CD4-positive, alpha-beta memory T cell (primary cell): ENCODE measurements at regions not wholly inside any gene's neighbourhood (a gene's known extent, or its start where the extent isn't known, plus 50 kb on each side); places are given as distances from the start of the nearest gene placed in this dataset.

Experiments
- CTCF ChIA-PET: fragments of 350-600 bp; sonication (Branson Sonifier 250); formaldehyde crosslinking; loops from one replicate; lab custom pipeline; 2021; ENCODE audit warnings: inconsistent platforms; ENCODE audit not compliant: partially characterized antibody; lab: Charles Lee
- POLR2A ChIA-PET: fragments of 350-600 bp; sonication (Branson Sonifier 250); formaldehyde crosslinking; loops from one replicate; lab custom pipeline; 2021; ENCODE audit not compliant: partially characterized antibody; lab: Charles Lee
- DNase-seq, 5 donors: peaks; one replicate each; pipeline versions ENCODE4 v3.0.0 to v3.0.0-alpha.2; 2020 to 2022; ENCODE audit warnings: mixed read lengths in 1 of 5
- H3K27ac ChIP-seq: one replicate; pipeline ENCODE4 v1.7.0; 2013; ENCODE audit warnings: low read depth, low read length
- H3K27me3 ChIP-seq: 2 replicates; pipeline ENCODE4 v1.7.0; 2013; ENCODE audit warnings: mild to moderate bottlenecking, low read length, moderate library complexity; ENCODE audit not compliant: insufficient read depth
- H3K36me3 ChIP-seq: 2 replicates; pipeline ENCODE4 v1.7.0; 2013; ENCODE audit warnings: mild to moderate bottlenecking, low read length, moderate library complexity; ENCODE audit not compliant: insufficient read depth
- H3K4me1 ChIP-seq: 2 replicates; pipeline ENCODE4 v1.7.0; 2013; ENCODE audit warnings: mild to moderate bottlenecking, low read length, moderate library complexity; ENCODE audit not compliant: insufficient read depth
- H3K4me3 ChIP-seq, 2 donors: one replicate each; pipeline ENCODE4 v1.7.0; 2013; ENCODE audit warnings: low read length in 2 of 2, mild to moderate bottlenecking in 1 of 2
- H3K9me3 ChIP-seq, 2 donors: one replicate each; pipeline ENCODE4 v1.7.0; 2013; ENCODE audit warnings: low read length in 2 of 2, control low read depth in 1 of 2; ENCODE audit not compliant: control insufficient read depth in 1 of 2
- H3K27ac Mint-ChIP-seq, 7 donors: one replicate each; pipeline ENCODE4 v1.8.0; 2020 to 2021; ENCODE audit warnings: mixed read lengths in 7 of 7, mild to moderate bottlenecking in 6 of 7, inconsistent platforms in 3 of 7, moderate library complexity in 3 of 7
- H3K27me3 Mint-ChIP-seq, 2 donors: one replicate each; pipeline ENCODE4 v1.8.0; 2020 to 2021; ENCODE audit warnings: mixed read lengths in 2 of 2
- H3K36me3 Mint-ChIP-seq, 2 donors: one replicate each; pipeline ENCODE4 v1.8.0; 2020 to 2021; ENCODE audit warnings: mixed read lengths in 2 of 2, inconsistent platforms in 1 of 2, mild to moderate bottlenecking in 1 of 2
- H3K4me1 Mint-ChIP-seq, 4 donors: one replicate each; pipeline ENCODE4 v1.8.0; 2020 to 2021; ENCODE audit warnings: mixed read lengths in 4 of 4, mild to moderate bottlenecking in 1 of 4
- H3K4me3 Mint-ChIP-seq, 8 donors: one replicate each; pipeline ENCODE4 v1.8.0; 2020 to 2021; ENCODE audit warnings: mixed read lengths in 8 of 8, mild to moderate bottlenecking in 7 of 8, moderate library complexity in 6 of 8, inconsistent platforms in 3 of 8
- H3K9me3 Mint-ChIP-seq, 8 donors: one replicate each; pipeline ENCODE4 v1.8.0; 2020 to 2021; ENCODE audit warnings: mixed read lengths in 8 of 8, mild to moderate bottlenecking in 5 of 8, inconsistent platforms in 3 of 8, moderate library complexity in 1 of 8
- intact Hi-C: fragments of 100-400 bp; cut with micrococcal nuclease; formaldehyde crosslinking; loops from one replicate; pipeline ENCODE4 v1.15.1; 2023

- Histone ChIP-seq H3K9me3 (no peaks in the 10 kb centered on the region), H3K27ac (no peak overlapping the region), H3K27me3 (no peaks in the 10 kb centered on the region), H3K36me3 (no peaks in the 10 kb centered on the region), H3K4me1 (peaks cover 12% of the 10 kb centered on the region), H3K4me3 (no peak overlapping the region)
- Mint-ChIP-seq H3K27ac (no peak overlapping the region), H3K36me3 (peaks cover 0 to 2% of the 10 kb centered on the region in 2 donors), H3K9me3 (no peaks in the 10 kb centered on the region), H3K4me3 (no peak overlapping the region), H3K4me1 (peaks cover 10 to 26% (median 14%) of the 10 kb centered on the region in 4 donors), H3K27me3 (no peaks in the 10 kb centered on the region)
- intact Hi-C loops = no loop called here
- ChIA-PET POLR2A (no interaction called here), CTCF (interaction anchor here (0.7 kb wide), 1 partner anchor 486 kb away, joined by 3 read pairs; no protein-coding TSS in a partner anchor)
- DNase-seq = no peak
These were observed 164.9 kb upstream of the MAF start for GRCh38 chr16:79765431-79765830.

- intact Hi-C loops = no loop called here
- POLR2A ChIA-PET = no interaction called here
- no peaks in the 10 kb centered on the region for H3K36me3 Mint-ChIP-seq
These were observed 164.0 kb upstream of the MAF start for GRCh38 chr16:79764415-79765110.

GRCh38 chr16:79762217-79762616 lies 161.7 kb upstream of the MAF start:
- Histone ChIP-seq H3K4me3 (no peak overlapping the region), H3K36me3 (no peaks in the 10 kb centered on the region), H3K27ac (no peak overlapping the region), H3K4me1 (no peaks in the 10 kb centered on the region), H3K9me3 (no peaks in the 10 kb centered on the region), H3K27me3 (no peaks in the 10 kb centered on the region)
- H3K27me3 Mint-ChIP-seq = no peaks in the 10 kb centered on the region
- ChIA-PET CTCF (no interaction called here), POLR2A (no interaction called here)
- intact Hi-C loops = no loop called here
- no peaks in the 10 kb centered on the region for H3K36me3 Mint-ChIP-seq
- no peak overlapping the region for H3K4me3 Mint-ChIP-seq
- peaks cover 0 to 6% (median 3%) of the 10 kb centered on the region in 4 donors for H3K4me1 Mint-ChIP-seq
- DNase-seq = no peak
- peaks cover 0 to 5% (median 0%) of the 10 kb centered on the region in 8 donors for H3K9me3 Mint-ChIP-seq
- no peak overlapping the region for H3K27ac Mint-ChIP-seq

More at GRCh38 chr16:79764415-79765110, 164.0 kb upstream of the MAF start:
- DNase-seq = no peak
- H3K36me3 ChIP-seq = no peaks in the 10 kb centered on the region
- no peak overlapping the region for H3K4me3 Mint-ChIP-seq
- H3K9me3 ChIP-seq = no peaks in the 10 kb centered on the region
- no peaks in the 10 kb centered on the region for H3K9me3 Mint-ChIP-seq
- no peak overlapping the region for H3K27ac ChIP-seq
- CTCF ChIA-PET = interaction anchor here (0.7 kb wide), 1 partner anchor 485 kb away, joined by 3 read pairs; no protein-coding TSS in a partner anchor
- peaks cover 6% of the 10 kb centered on the region for H3K4me1 ChIP-seq
- H3K27me3 Mint-ChIP-seq = no peaks in the 10 kb centered on the region
- peak overlapping the region in 1 of 7 donors; percentile 31 for H3K27ac Mint-ChIP-seq
- peaks cover 4 to 19% (median 7%) of the 10 kb centered on the region in 4 donors for H3K4me1 Mint-ChIP-seq
- H3K4me3 ChIP-seq = no peak overlapping the region
- H3K27me3 ChIP-seq = no peaks in the 10 kb centered on the region

- Histone ChIP-seq H3K9me3 (no peaks in the 10 kb centered on the region), H3K4me3 (no peak overlapping the region), H3K4me1 (peaks cover 9% of the 10 kb centered on the region), H3K27ac (no peak overlapping the region), H3K36me3 (no peaks in the 10 kb centered on the region), H3K27me3 (no peaks in the 10 kb centered on the region)
- ChIA-PET CTCF (no interaction called here), POLR2A (no interaction called here)
- Mint-ChIP-seq H3K36me3 (no peaks in the 10 kb centered on the region), H3K27ac (no peak overlapping the region), H3K4me1 (peaks cover 15 to 23% (median 18%) of the 10 kb centered on the region in 4 donors), H3K9me3 (peaks cover 0 to 7% (median 0%) of the 10 kb centered on the region in 8 donors), H3K4me3 (no peak overlapping the region), H3K27me3 (no peaks in the 10 kb centered on the region)
- intact Hi-C loops = no loop called here
- DNase-seq = no peak
These were observed 158.2 kb upstream of the MAF start for GRCh38 chr16:79758615-79759346.

GRCh38 chr16:79757968-79758367 lies 157.4 kb upstream of the MAF start:
- H3K4me1 Mint-ChIP-seq = peaks cover 15 to 24% (median 21%) of the 10 kb centered on the region in 4 donors
- Histone ChIP-seq H3K36me3 (no peaks in the 10 kb centered on the region), H3K4me3 (no peak overlapping the region), H3K4me1 (peaks cover 9% of the 10 kb centered on the region), H3K27me3 (no peaks in the 10 kb centered on the region), H3K9me3 (no peaks in the 10 kb centered on the region), H3K27ac (no peak overlapping the region)
- no peaks in the 10 kb centered on the region for H3K36me3 Mint-ChIP-seq
- H3K9me3 Mint-ChIP-seq = peaks cover 0 to 7% (median 0%) of the 10 kb centered on the region in 8 donors
- DNase-seq = no peak
- H3K27ac Mint-ChIP-seq = peak overlapping the region in 1 of 7 donors; percentile 75
- H3K27me3 Mint-ChIP-seq = no peaks in the 10 kb centered on the region
- H3K4me3 Mint-ChIP-seq = no peak overlapping the region
- intact Hi-C loops = no loop called here
- ChIA-PET POLR2A (no interaction called here), CTCF (no interaction called here)

- no peak for DNase-seq
These were observed 156.6 kb upstream of the MAF start for GRCh38 chr16:79757163-79757562.

GRCh38 chr16:79756571-79756970 lies 156.0 kb upstream of the MAF start:
- DNase-seq = no peak
- CTCF ChIA-PET = no interaction called here
- Mint-ChIP-seq H3K36me3 (no peaks in the 10 kb centered on the region), H3K27ac (no peak overlapping the region), H3K27me3 (no peaks in the 10 kb centered on the region), H3K9me3 (peaks cover 0 to 7% (median 0%) of the 10 kb centered on the region in 8 donors), H3K4me1 (peaks cover 15 to 24% (median 21%) of the 10 kb centered on the region in 4 donors), H3K4me3 (no peak overlapping the region)
- H3K27me3 ChIP-seq = no peaks in the 10 kb centered on the region
- no peak overlapping the region for H3K27ac ChIP-seq
- no peaks in the 10 kb centered on the region for H3K36me3 ChIP-seq
- intact Hi-C loops = no loop called here
- peaks cover 9% of the 10 kb centered on the region for H3K4me1 ChIP-seq
- H3K4me3 ChIP-seq = no peak overlapping the region
- no peaks in the 10 kb centered on the region for H3K9me3 ChIP-seq
- POLR2A ChIA-PET = no interaction called here

More at GRCh38 chr16:79757163-79757562, 156.6 kb upstream of the MAF start:
- H3K4me1 ChIP-seq = peaks cover 9% of the 10 kb centered on the region
- no peak overlapping the region for H3K27ac ChIP-seq
- no peak overlapping the region for H3K4me3 ChIP-seq
- H3K4me1 Mint-ChIP-seq = peaks cover 15 to 24% (median 21%) of the 10 kb centered on the region in 4 donors
- no peaks in the 10 kb centered on the region for H3K9me3 ChIP-seq
- peak overlapping the region in 1 of 8 donors; percentile 33 for H3K4me3 Mint-ChIP-seq
- no peaks in the 10 kb centered on the region for H3K36me3 ChIP-seq
- CTCF ChIA-PET = interaction anchor here (0.6 kb wide), 2 partner anchors 435 to 652 kb away, joined by 3 to 4 read pairs; no protein-coding TSS in a partner anchor
- no peaks in the 10 kb centered on the region for H3K27me3 ChIP-seq
- intact Hi-C loops = no loop called here
- H3K27me3 Mint-ChIP-seq = no peaks in the 10 kb centered on the region
- H3K9me3 Mint-ChIP-seq = peaks cover 0 to 7% (median 0%) of the 10 kb centered on the region in 8 donors
- no peaks in the 10 kb centered on the region for H3K36me3 Mint-ChIP-seq
- POLR2A ChIA-PET = interaction anchor here (0.6 kb wide), 1 partner anchor 49 kb away, joined by 3 read pairs; no protein-coding TSS in a partner anchor
- peak overlapping the region in 1 of 7 donors; percentile 28 for H3K27ac Mint-ChIP-seq
